GM12891 (cell line): ENCODE measurements at regions not wholly inside any gene's neighbourhood (a gene's known extent, or its start where the extent isn't known, plus 50 kb on each side); places are given as distances from the start of the nearest gene placed in this dataset.
"Not testable (repeated sequence)": the region's sequence is repeated elsewhere in the genome, so short reads cannot be mapped to it uniquely, and the experiment has no call there.

Source experiments
- PAX5 ChIP-seq: IDR thresholded peaks from 2 replicates; pipeline ENCODE4 v1.6.1; 2011; ENCODE audit warnings: low read length, moderate library complexity, mild to moderate bottlenecking; ENCODE audit not compliant: insufficient read depth, severe bottlenecking
- POLR2A ChIP-seq: IDR thresholded peaks from 2 replicates; pipeline ENCODE4 v1.6.1; 2011; ENCODE audit warnings: low read depth, low read length, control low read depth
- POU2F2 ChIP-seq: IDR thresholded peaks from 2 replicates; pipeline ENCODE4 v1.6.1; 2011; ENCODE audit warnings: low read depth, mild to moderate bottlenecking, control low read depth, low read length, moderate library complexity
- SPI1 ChIP-seq: IDR thresholded peaks from 2 replicates; pipeline ENCODE4 v1.6.1; 2011; ENCODE audit warnings: low read depth, low read length, control low read depth
- TAF1 ChIP-seq: IDR thresholded peaks from 2 replicates; pipeline ENCODE4 v1.6.1; 2011; ENCODE audit warnings: low read depth, low read length, control low read depth

DNA sequence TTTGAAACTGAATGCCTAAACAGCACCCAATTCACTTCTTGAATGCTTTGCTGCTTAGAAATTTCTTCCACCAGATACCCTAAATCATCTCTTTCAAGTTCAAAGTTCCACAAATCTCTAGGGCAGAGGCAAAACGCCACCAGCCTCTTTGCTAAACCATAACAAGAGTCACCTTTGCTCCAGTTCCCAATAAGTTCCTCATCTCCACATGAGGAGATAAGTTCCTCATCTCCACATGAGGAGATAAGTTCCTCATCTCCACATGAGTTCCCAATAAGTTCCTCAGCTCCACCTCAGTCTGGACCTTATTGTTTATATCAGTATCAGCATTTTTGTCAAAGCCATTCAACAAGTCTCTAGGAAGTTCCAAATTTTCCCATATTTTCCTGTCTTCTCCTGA, 123.9 kb upstream of the MEOX2 start:
- TF ChIP-seq POU2F2, PAX5, POLR2A, SPI1, TAF1: not testable (repeated sequence)
